ENCODE measurements at regions not wholly inside any gene's neighbourhood (a gene's known extent, or its start where the extent isn't known, plus 50 kb on each side); places are given as distances from the start of the nearest gene placed in this dataset.

DNA sequence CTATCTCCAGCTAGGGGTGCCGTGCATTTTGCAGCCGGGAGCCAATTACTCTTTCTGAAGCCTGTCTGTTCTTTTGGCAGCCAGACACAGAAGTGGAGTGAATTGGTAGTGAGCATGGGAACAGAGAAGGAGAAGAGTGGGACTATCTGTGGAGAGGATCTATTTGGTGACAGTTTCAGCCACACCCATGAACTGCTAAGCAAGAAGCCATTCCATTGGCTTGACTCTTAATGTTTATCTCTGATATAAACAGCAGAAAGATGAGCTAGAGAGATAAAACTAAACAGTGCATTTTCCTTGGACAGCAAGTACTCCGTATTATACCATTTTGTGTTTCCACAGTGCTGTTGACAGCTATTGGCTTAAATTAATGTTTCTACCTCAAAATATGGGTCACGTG is 259.6 kb upstream of the THUMPD2 start:
- Histone ChIP-seq H3K4me1 (ENCODE audit: control insufficient read depth in 1 of 2, insufficient read depth in 2 of 2, low read length in 2 of 2) (no peaks in the 10 kb centered on the region), H2BK12ac (ENCODE audit: low read length) (no peak overlapping the region), H3K9me3 (ENCODE audit: insufficient read depth, low read depth, low read length) (peaks cover 2% of the 10 kb centered on the region), H2BK5ac (ENCODE audit: low read depth, low read length, poor library complexity) (no peak overlapping the region), H3K27me3 (ENCODE audit: insufficient read depth, low read length) (no peaks in the 10 kb centered on the region), H3K79me1 (ENCODE audit: low read length) (no peaks in the 10 kb centered on the region), H4K12ac (ENCODE audit: low read depth, low read length) (no peak overlapping the region), H2BK120ac (ENCODE audit: insufficient read depth, low read length, poor library complexity) (no peak overlapping the region), H2AFZ (ENCODE audit: insufficient read depth, low read length, poor library complexity) (no peak overlapping the region), H3K9ac (ENCODE audit: low read length) (no peak overlapping the region), H3K27ac (ENCODE audit: low read depth, low read length) (no peak overlapping the region), H3K14ac (ENCODE audit: low read length) (no peak overlapping the region), H3K23ac (ENCODE audit: low read length) (no peak overlapping the region), H3K79me2 (ENCODE audit: control insufficient read depth, insufficient read depth, low read length, poor library complexity) (no peaks in the 10 kb centered on the region), H3K18ac (ENCODE audit: low read length) (no peak overlapping the region), H4K91ac (ENCODE audit: low read depth, low read length) (no peak overlapping the region), H3K4me2 (ENCODE audit: low read length) (no peak overlapping the region), H4K8ac (ENCODE audit: low read depth, low read length) (no peak overlapping the region), H3K4me3 (ENCODE audit: low read depth, low read length) (no peak overlapping the region), H3K36me3 (ENCODE audit: control insufficient read depth in 1 of 2, insufficient read depth in 2 of 2, low read length in 2 of 2) (no peaks in the 10 kb centered on the region), H3K4ac (ENCODE audit: low read depth, low read length) (no peak overlapping the region), H2AK5ac (ENCODE audit: low read length) (no peak overlapping the region)
- WGBS (ENCODE audit: extremely low coverage, insufficient coverage, insufficient read length): no CpG with 5 or more reads among the region's 4 CpGs
- DNase-seq: peak; percentile 3 to 49

GRCh38 chr2:40037303-40037702 is 258.2 kb upstream of the THUMPD2 start:
- H3K27me3 ChIP-seq (ENCODE audit: insufficient read depth, low read length): no peaks in the 10 kb centered on the region
- H3K9me3 ChIP-seq (ENCODE audit: insufficient read depth, low read depth, low read length): peaks cover 2% of the 10 kb centered on the region
- H3K4me2 ChIP-seq (ENCODE audit: low read length): no peak overlapping the region
- no peak for DNase-seq
- H2BK120ac ChIP-seq (ENCODE audit: insufficient read depth, low read length, poor library complexity): no peak overlapping the region
- no peaks in the 10 kb centered on the region for H3K79me1 ChIP-seq (ENCODE audit: low read length)
- no peak overlapping the region for H3K27ac ChIP-seq (ENCODE audit: low read depth, low read length)
- no peak overlapping the region for H4K8ac ChIP-seq (ENCODE audit: low read depth, low read length)
- no peaks in the 10 kb centered on the region for H3K4me1 ChIP-seq (ENCODE audit: control insufficient read depth in 1 of 2, insufficient read depth in 2 of 2, low read length in 2 of 2)
- no peak overlapping the region for H3K4me3 ChIP-seq (ENCODE audit: low read depth, low read length)
- WGBS (ENCODE audit: extremely low coverage, insufficient coverage, insufficient read length): no CpG with 5 or more reads among the region's 7 CpGs
- H3K4ac ChIP-seq (ENCODE audit: low read depth, low read length): no peak overlapping the region
- no peaks in the 10 kb centered on the region for H3K36me3 ChIP-seq (ENCODE audit: control insufficient read depth in 1 of 2, insufficient read depth in 2 of 2, low read length in 2 of 2)
- H4K12ac ChIP-seq (ENCODE audit: low read depth, low read length): no peak overlapping the region
- no peak overlapping the region for H3K23ac ChIP-seq (ENCODE audit: low read length)
- H4K91ac ChIP-seq (ENCODE audit: low read depth, low read length): no peak overlapping the region
- H2AFZ ChIP-seq (ENCODE audit: insufficient read depth, low read length, poor library complexity): no peak overlapping the region
- no peak overlapping the region for H2BK12ac ChIP-seq (ENCODE audit: low read length)
- no peaks in the 10 kb centered on the region for H3K79me2 ChIP-seq (ENCODE audit: control insufficient read depth, insufficient read depth, low read length, poor library complexity)
- no peak overlapping the region for H3K18ac ChIP-seq (ENCODE audit: low read length)
- no peak overlapping the region for H3K9ac ChIP-seq (ENCODE audit: low read length)
- peak overlapping the region; percentile 51 for H3K14ac ChIP-seq (ENCODE audit: low read length)
- peak overlapping the region; percentile 74 for H2AK5ac ChIP-seq (ENCODE audit: low read length)
- no peak overlapping the region for H2BK5ac ChIP-seq (ENCODE audit: low read depth, low read length, poor library complexity)

GRCh38 chr2:40036241-40036640 is 257.2 kb upstream of the THUMPD2 start:
- H4K8ac ChIP-seq (ENCODE audit: low read depth, low read length): no peak overlapping the region

DNA sequence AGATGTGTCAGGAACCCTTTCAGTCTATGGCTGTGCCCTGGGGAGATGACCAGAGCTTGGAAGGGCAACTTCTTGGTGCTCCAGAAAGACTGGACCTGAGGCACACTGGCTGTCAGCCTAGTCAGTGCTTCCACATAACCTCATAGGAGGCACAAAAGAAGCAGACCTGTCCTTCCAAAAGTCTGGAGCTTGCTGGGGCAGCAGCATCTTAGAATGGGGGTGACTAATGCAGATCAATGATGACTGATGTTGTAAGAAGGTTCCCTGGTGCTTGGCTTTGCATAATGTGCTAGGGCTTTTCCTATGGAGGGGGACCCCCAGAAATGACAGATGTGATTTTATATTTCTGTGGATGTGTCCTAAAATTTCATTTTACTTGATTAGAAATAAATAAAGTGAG is 255.7 kb upstream of the THUMPD2 start:
- Histone ChIP-seq H3K27me3 (ENCODE audit: insufficient read depth, low read length) (no peaks in the 10 kb centered on the region), H2AFZ (ENCODE audit: insufficient read depth, low read length, poor library complexity) (no peak overlapping the region), H4K91ac (ENCODE audit: low read depth, low read length) (no peak overlapping the region), H3K9ac (ENCODE audit: low read length) (no peak overlapping the region), H4K12ac (ENCODE audit: low read depth, low read length) (no peak overlapping the region), H4K8ac (ENCODE audit: low read depth, low read length) (no peak overlapping the region), H3K27ac (ENCODE audit: low read depth, low read length) (no peak overlapping the region), H2AK5ac (ENCODE audit: low read length) (no peak overlapping the region), H3K4ac (ENCODE audit: low read depth, low read length) (no peak overlapping the region), H3K23ac (ENCODE audit: low read length) (no peak overlapping the region), H3K4me2 (ENCODE audit: low read length) (no peak overlapping the region), H3K4me1 (ENCODE audit: control insufficient read depth in 1 of 2, insufficient read depth in 2 of 2, low read length in 2 of 2) (no peaks in the 10 kb centered on the region), H3K36me3 (ENCODE audit: control insufficient read depth in 1 of 2, insufficient read depth in 2 of 2, low read length in 2 of 2) (no peaks in the 10 kb centered on the region), H3K18ac (ENCODE audit: low read length) (no peak overlapping the region), H3K79me2 (ENCODE audit: control insufficient read depth, insufficient read depth, low read length, poor library complexity) (no peaks in the 10 kb centered on the region), H3K4me3 (ENCODE audit: low read depth, low read length) (no peak overlapping the region), H2BK12ac (ENCODE audit: low read length) (no peak overlapping the region), H3K79me1 (ENCODE audit: low read length) (no peaks in the 10 kb centered on the region), H2BK120ac (ENCODE audit: insufficient read depth, low read length, poor library complexity) (no peak overlapping the region), H3K14ac (ENCODE audit: low read length) (no peak overlapping the region), H3K9me3 (ENCODE audit: insufficient read depth, low read depth, low read length) (peaks cover 2% of the 10 kb centered on the region), H2BK5ac (ENCODE audit: low read depth, low read length, poor library complexity) (no peak overlapping the region)
- DNase-seq: no peak

More at GRCh38 chr2:40036241-40036640, 257.2 kb upstream of the THUMPD2 start:
- no peaks in the 10 kb centered on the region for H3K36me3 ChIP-seq (ENCODE audit: control insufficient read depth in 1 of 2, insufficient read depth in 2 of 2, low read length in 2 of 2)
- no CpG with 5 or more reads among the region's 2 CpGs for WGBS (ENCODE audit: extremely low coverage, insufficient coverage, insufficient read length)
- H3K4me2 ChIP-seq (ENCODE audit: low read length): no peak overlapping the region
- H3K27me3 ChIP-seq (ENCODE audit: insufficient read depth, low read length): no peaks in the 10 kb centered on the region
- H3K4ac ChIP-seq (ENCODE audit: low read depth, low read length): no peak overlapping the region
- DNase-seq: no peak
- H4K91ac ChIP-seq (ENCODE audit: low read depth, low read length): no peak overlapping the region
- H3K4me3 ChIP-seq (ENCODE audit: low read depth, low read length): no peak overlapping the region
- no peak overlapping the region for H2BK120ac ChIP-seq (ENCODE audit: insufficient read depth, low read length, poor library complexity)
- no peak overlapping the region for H2BK12ac ChIP-seq (ENCODE audit: low read length)
- no peaks in the 10 kb centered on the region for H3K4me1 ChIP-seq (ENCODE audit: control insufficient read depth in 1 of 2, insufficient read depth in 2 of 2, low read length in 2 of 2)
- H3K9ac ChIP-seq (ENCODE audit: low read length): no peak overlapping the region
- no peak overlapping the region for H2AFZ ChIP-seq (ENCODE audit: insufficient read depth, low read length, poor library complexity)
- H3K23ac ChIP-seq (ENCODE audit: low read length): no peak overlapping the region
- no peaks in the 10 kb centered on the region for H3K79me2 ChIP-seq (ENCODE audit: control insufficient read depth, insufficient read depth, low read length, poor library complexity)
- peaks cover 2% of the 10 kb centered on the region for H3K9me3 ChIP-seq (ENCODE audit: insufficient read depth, low read depth, low read length)
- H3K18ac ChIP-seq (ENCODE audit: low read length): no peak overlapping the region
- H4K12ac ChIP-seq (ENCODE audit: low read depth, low read length): no peak overlapping the region
- no peak overlapping the region for H3K14ac ChIP-seq (ENCODE audit: low read length)
- H2BK5ac ChIP-seq (ENCODE audit: low read depth, low read length, poor library complexity): no peak overlapping the region
- no peak overlapping the region for H3K27ac ChIP-seq (ENCODE audit: low read depth, low read length)
- no peak overlapping the region for H2AK5ac ChIP-seq (ENCODE audit: low read length)
- no peaks in the 10 kb centered on the region for H3K79me1 ChIP-seq (ENCODE audit: low read length)

Data from trophoblast cell (in vitro differentiated cells and primary cell).